Lower lobe of right lung (tissue), 2 donors: ENCODE measurements at regions not wholly inside any gene's neighbourhood (a gene's known extent, or its start where the extent isn't known, plus 50 kb on each side); places are given as distances from the start of the nearest gene placed in this dataset.

Source experiments
- ATAC-seq, 2 donors: fragments of 200-7000 bp; cut with Tn5 transposase; one replicate each; pipeline ENCODE4 v1.9.1; 2020 to 2022; ENCODE audit warnings: mild to moderate bottlenecking in 2 of 2, moderate library complexity in 2 of 2
- DNase-seq: peaks from one replicate; pipeline ENCODE4 v3.0.0-alpha.2; 2020
- H3K27ac ChIP-seq: fragments of 200-600 bp; one replicate; pipeline ENCODE4 v1.8.0; 2022
- H3K27me3 ChIP-seq: fragments of 200-600 bp; one replicate; pipeline ENCODE4 v1.8.0; 2022; ENCODE audit warnings: low read depth
- H3K36me3 ChIP-seq: fragments of 200-600 bp; one replicate; pipeline ENCODE4 v1.8.0; 2022; ENCODE audit warnings: mild to moderate bottlenecking
- H3K4me1 ChIP-seq: fragments of 200-600 bp; one replicate; pipeline ENCODE4 v1.8.0; 2022
- H3K4me3 ChIP-seq: fragments of 200-600 bp; one replicate; pipeline ENCODE4 v1.8.0; 2022; ENCODE audit warnings: mild to moderate bottlenecking
- H3K9me3 ChIP-seq: fragments of 200-600 bp; one replicate; pipeline ENCODE4 v1.8.0; 2022
- intact Hi-C: fragments of 100-400 bp; cut with DNase I; formaldehyde crosslinking; loops from one replicate; pipeline ENCODE4 v1.11.0; 2022
- TF ChIP-seq, protein P1 (sequence below): fragments of 200-600 bp; IDR thresholded peaks from one replicate; pipeline ENCODE4 v1.8.0; 2022; ENCODE audit warnings: antibody characterized with exemption, mild to moderate bottlenecking
- donor health status: DM: no; HTN: yes; CAD: no; lungs with severe emphysema.

DNA sequence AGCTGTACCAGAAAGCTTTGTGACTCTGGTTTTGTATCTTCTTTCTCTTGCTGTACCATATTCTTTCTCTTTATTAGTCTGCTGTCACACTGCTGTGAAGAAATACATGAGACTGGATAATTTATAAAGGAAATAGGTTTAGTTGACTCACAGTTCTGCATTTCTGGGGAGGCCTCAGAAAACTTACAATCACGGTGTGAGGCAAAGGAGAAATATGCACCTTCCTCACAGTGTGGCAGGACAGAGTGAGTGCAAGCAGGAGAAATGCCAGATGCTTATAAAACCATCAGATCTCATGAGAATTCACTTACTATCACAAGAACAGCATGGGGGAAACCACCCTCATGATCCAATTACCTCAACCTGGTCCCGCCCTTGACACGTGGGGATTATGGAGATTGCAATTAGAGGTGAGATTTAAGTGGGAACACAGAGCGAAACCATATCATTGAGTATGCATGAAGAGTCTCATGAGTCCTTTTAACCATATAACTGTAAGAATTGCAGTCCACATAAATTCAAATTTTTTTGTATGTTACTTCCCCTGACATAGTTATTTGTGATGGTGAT lies 67.4 kb upstream of the INPP4B start:
- H3K27me3 ChIP-seq, result no peaks in the 10 kb centered on the region
- no peaks in the 10 kb centered on the region for H3K4me1 ChIP-seq
- H3K27ac ChIP-seq, result no peak overlapping the region
- H3K9me3 ChIP-seq, result no peaks in the 10 kb centered on the region
- intact Hi-C loops, result no loop called here
- H3K4me3 ChIP-seq, result no peak overlapping the region
- DNase-seq, result no peak
- H3K36me3 ChIP-seq, result no peaks in the 10 kb centered on the region
- ATAC-seq, result no peak
- TF ChIP-seq, protein P1, sequence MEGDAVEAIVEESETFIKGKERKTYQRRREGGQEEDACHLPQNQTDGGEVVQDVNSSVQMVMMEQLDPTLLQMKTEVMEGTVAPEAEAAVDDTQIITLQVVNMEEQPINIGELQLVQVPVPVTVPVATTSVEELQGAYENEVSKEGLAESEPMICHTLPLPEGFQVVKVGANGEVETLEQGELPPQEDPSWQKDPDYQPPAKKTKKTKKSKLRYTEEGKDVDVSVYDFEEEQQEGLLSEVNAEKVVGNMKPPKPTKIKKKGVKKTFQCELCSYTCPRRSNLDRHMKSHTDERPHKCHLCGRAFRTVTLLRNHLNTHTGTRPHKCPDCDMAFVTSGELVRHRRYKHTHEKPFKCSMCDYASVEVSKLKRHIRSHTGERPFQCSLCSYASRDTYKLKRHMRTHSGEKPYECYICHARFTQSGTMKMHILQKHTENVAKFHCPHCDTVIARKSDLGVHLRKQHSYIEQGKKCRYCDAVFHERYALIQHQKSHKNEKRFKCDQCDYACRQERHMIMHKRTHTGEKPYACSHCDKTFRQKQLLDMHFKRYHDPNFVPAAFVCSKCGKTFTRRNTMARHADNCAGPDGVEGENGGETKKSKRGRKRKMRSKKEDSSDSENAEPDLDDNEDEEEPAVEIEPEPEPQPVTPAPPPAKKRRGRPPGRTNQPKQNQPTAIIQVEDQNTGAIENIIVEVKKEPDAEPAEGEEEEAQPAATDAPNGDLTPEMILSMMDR, result no peak

DNA sequence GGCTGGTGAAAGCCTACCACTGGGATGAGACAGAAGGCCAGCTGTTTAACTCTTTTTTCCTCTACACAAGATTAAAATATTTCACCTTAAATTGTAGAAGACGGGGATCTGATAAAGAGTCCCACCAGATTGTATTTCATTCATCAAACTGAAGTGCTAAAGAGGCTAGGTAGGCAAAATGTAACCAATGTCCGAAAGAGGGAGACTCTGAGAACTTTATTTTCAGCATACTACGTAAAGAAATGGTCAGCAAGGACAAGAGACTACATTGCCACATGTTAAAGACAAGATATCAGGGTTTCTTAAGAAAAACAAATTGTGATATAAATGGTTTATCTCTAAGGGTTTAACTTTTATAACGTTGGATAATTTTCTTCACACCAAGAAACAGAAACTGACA lies 71.6 kb upstream of the INPP4B start:
- TF ChIP-seq, protein P1, result no peak
- Histone ChIP-seq H3K36me3 (no peaks in the 10 kb centered on the region), H3K27me3 (no peaks in the 10 kb centered on the region), H3K27ac (no peak overlapping the region), H3K9me3 (no peaks in the 10 kb centered on the region), H3K4me1 (no peaks in the 10 kb centered on the region), H3K4me3 (no peak overlapping the region)
- ATAC-seq (no peak), DNase-seq (no peak)
- intact Hi-C loops, result no loop called here

DNA sequence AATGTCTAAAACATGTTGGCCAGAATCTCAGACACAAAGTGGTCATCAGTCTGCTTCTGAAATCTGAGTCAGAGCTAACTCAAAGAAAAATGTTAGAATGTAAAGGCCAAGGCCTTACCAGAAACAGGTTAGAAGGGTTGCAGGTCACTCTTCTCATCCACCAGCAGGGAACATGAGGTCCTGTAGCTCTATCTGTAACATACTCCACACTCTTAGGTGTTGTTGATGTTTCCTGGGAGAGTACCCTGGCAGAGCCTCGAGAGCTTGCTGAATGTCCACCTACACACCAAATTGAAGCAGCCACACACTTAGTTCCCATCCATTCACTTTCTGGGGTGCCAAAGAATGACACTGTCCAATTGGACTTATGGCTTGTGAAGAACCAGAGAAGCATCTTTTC lies 76.6 kb upstream of the INPP4B start:
- no peaks in the 10 kb centered on the region for H3K4me1 ChIP-seq
- H3K9me3 ChIP-seq, result no peaks in the 10 kb centered on the region
- no peak for ATAC-seq
- TF ChIP-seq, protein P1, result no peak
- H3K36me3 ChIP-seq, result no peaks in the 10 kb centered on the region
- no peak overlapping the region for H3K4me3 ChIP-seq
- DNase-seq, result no peak
- no peak overlapping the region for H3K27ac ChIP-seq
- no peaks in the 10 kb centered on the region for H3K27me3 ChIP-seq
- intact Hi-C loops, result no loop called here

DNA sequence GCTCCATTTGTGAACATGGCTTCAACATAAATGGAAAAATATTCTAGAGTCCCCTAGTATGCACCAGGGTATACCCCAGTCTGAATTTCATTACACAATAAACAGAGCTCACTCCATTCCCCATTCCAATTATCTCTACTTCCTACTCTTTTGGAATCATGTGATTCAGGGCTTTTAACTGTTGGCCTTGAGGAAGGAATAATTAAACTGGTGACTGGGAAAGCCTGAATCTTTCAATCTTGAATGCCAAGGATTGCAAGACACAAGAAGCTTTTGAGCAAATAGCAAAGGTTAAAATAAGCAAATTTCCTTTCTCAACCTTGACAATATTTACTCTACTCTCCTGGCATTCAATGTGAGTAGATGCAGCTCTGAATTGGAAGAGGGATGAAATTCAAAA lies 77.5 kb upstream of the INPP4B start:
- ATAC-seq, result no peak
- no peaks in the 10 kb centered on the region for H3K4me1 ChIP-seq
- intact Hi-C loops, result no loop called here
- no peaks in the 10 kb centered on the region for H3K36me3 ChIP-seq
- DNase-seq, result no peak
- H3K27me3 ChIP-seq, result no peaks in the 10 kb centered on the region
- no peak overlapping the region for H3K4me3 ChIP-seq
- no peaks in the 10 kb centered on the region for H3K9me3 ChIP-seq
- TF ChIP-seq, protein P1, result no peak
- no peak overlapping the region for H3K27ac ChIP-seq

DNA sequence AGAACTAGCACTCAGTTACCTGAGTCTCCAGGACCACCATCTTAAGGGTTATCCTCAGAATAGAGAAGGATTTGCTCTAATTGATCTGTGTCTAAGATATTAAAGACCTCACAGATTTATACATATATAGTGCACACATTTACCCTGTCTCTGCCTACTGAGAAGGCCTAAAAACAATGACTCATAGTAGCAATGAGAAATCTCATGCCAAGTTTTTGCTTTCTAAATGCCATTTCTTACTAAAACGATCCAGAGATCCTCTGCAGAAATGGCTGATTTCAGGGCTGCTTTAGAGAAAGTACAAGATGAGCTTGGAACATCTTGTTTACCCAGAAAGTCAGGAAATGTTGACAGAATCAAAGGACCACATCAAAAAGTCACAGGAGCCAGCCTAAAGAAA lies 79.1 kb upstream of the INPP4B start:
- H3K4me3 ChIP-seq, result no peak overlapping the region
- no peaks in the 10 kb centered on the region for H3K9me3 ChIP-seq
- intact Hi-C loops, result no loop called here
- H3K4me1 ChIP-seq, result no peaks in the 10 kb centered on the region
- no peaks in the 10 kb centered on the region for H3K36me3 ChIP-seq
- no peak for ATAC-seq
- TF ChIP-seq, protein P1, result no peak
- no peak for DNase-seq
- H3K27me3 ChIP-seq, result no peaks in the 10 kb centered on the region
- no peak overlapping the region for H3K27ac ChIP-seq

DNA sequence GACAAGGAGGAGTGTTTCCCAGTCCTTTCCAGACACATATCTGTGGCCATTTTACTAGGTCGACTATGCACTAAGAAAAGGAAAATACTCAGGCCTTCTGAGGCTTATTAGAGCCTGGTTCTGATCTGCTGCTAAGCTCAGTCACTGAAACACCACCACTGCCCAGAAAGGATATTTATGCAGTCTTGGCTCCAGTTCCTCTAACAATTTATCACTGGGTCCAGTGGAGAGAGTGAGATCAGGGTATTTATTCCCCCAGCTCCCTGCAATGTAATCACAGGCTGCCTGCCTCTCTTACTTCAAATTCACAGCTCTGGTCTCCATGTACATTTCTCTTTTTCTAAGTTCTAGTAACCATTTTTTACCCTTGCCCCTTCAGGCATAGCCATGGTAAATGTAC lies 81.6 kb upstream of the INPP4B start:
- Histone ChIP-seq H3K27ac (no peak overlapping the region), H3K4me3 (no peak overlapping the region), H3K9me3 (no peaks in the 10 kb centered on the region), H3K4me1 (no peaks in the 10 kb centered on the region), H3K27me3 (no peaks in the 10 kb centered on the region), H3K36me3 (no peaks in the 10 kb centered on the region)
- TF ChIP-seq, protein P1, result no peak
- intact Hi-C loops, result no loop called here
- ATAC-seq, result no peak
- no peak for DNase-seq
